ENCODE measurements at regions not wholly inside any gene's neighbourhood (a gene's known extent, or its start where the extent isn't known, plus 50 kb on each side); places are given as distances from the start of the nearest gene placed in this dataset.

- no peak for TF ChIP-seq CTCF (IDR thresholded peaks at IDR 0.05)
- TF ChIP-seq POLR2A (IDR thresholded peaks at IDR 0.05), result no peak
- no peak for TF ChIP-seq POLR2AphosphoS5 (IDR thresholded peaks at IDR 0.05)
Observed at GRCh38 chr16:29304251-29304650, 102.3 kb downstream of the NPIPB11 start.
